Peyer's patch (tissue), 4 donors: ENCODE measurements at regions not wholly inside any gene's neighbourhood (a gene's known extent, or its start where the extent isn't known, plus 50 kb on each side); places are given as distances from the start of the nearest gene placed in this dataset.
"Not testable (repeated sequence)": the region's sequence is repeated elsewhere in the genome, so short reads cannot be mapped to it uniquely, and the experiment has no call there.

ENCODE experiments used
- DNase-seq, 3 donors: peaks; one replicate each; pipeline ENCODE4 v3.0.0-alpha.2; 2017 to 2019
- H3K27ac ChIP-seq, 4 donors: fragments of 200-600 bp; sonication (generic); one replicate each; pipeline ENCODE4 v1.5.1; 2016 to 2019
- H3K27me3 ChIP-seq, 2 donors: fragments of 200-600 bp; sonication (generic); one replicate each; pipeline ENCODE4 v1.5.1; 2019
- H3K36me3 ChIP-seq, 3 donors: fragments of 200-600 bp; sonication (generic); one replicate each; pipeline ENCODE4 v1.5.1; 2016 to 2019
- H3K4me1 ChIP-seq, 4 donors: fragments of 200-600 bp; sonication (generic); one replicate each; pipeline ENCODE4 v1.5.1; 2016 to 2019
- H3K4me3 ChIP-seq, 4 donors: fragments of 200-600 bp; sonication (generic); 1 replicate in 3 of 4; 2 replicates in 1 of 4; pipeline ENCODE4 v1.5.1; 2016 to 2019; ENCODE audit warnings: mild to moderate bottlenecking in 1 of 4
- H3K9me3 ChIP-seq, 4 donors: fragments of 200-600 bp; sonication (generic); one replicate each; pipeline ENCODE4 v1.5.1; 2016 to 2019; ENCODE audit warnings: mild to moderate bottlenecking in 1 of 4
- CTCF ChIP-seq, 6 experiments: fragments of 450-650 bp in 4 of 6; fragments of 200-600 bp in 2 of 6; sonication (generic) in 1 of 6; IDR thresholded peaks; one replicate each; pipeline ENCODE4 v1.5.1; 2017 to 2019; ENCODE audit warnings: antibody characterized with exemption in 6 of 6, mild to moderate bottlenecking in 3 of 6, moderate library complexity in 1 of 6
- POLR2A ChIP-seq, 2 donors: fragments of 450-650 bp; IDR thresholded peaks; one replicate each; pipeline ENCODE4 v1.5.1; 2017; ENCODE audit warnings: antibody characterized with exemption in 2 of 2, mild to moderate bottlenecking in 2 of 2, moderate library complexity in 2 of 2

GRCh38 chr21:20187028-20187427 lies 811.2 kb upstream of the NCAM2 start:
- no peaks in the 10 kb centered on the region for H3K27me3 ChIP-seq
- H3K9me3 ChIP-seq: peaks cover 0 to 4% (median 0%) of the 10 kb centered on the region in 4 donors
- no peak overlapping the region for H3K27ac ChIP-seq
- no peaks in the 10 kb centered on the region for H3K4me1 ChIP-seq
- TF ChIP-seq POLR2A (IDR thresholded peaks at IDR 0.05) (no peak), CTCF (IDR thresholded peaks at IDR 0.05) (no peak)
- H3K36me3 ChIP-seq: no peaks in the 10 kb centered on the region
- H3K4me3 ChIP-seq: no peak overlapping the region
- no peak for DNase-seq

- H3K9me3 ChIP-seq, H3K27me3 ChIP-seq, DNase-seq, H3K4me1 ChIP-seq, H3K4me3 ChIP-seq, H3K36me3 ChIP-seq, H3K27ac ChIP-seq: not testable (repeated sequence)
Observed at GRCh38 chr21:20201323-20201722, 796.9 kb upstream of the NCAM2 start.

- Histone ChIP-seq H3K27ac (no peak overlapping the region), H3K36me3 (no peaks in the 10 kb centered on the region)
- TF ChIP-seq CTCF (IDR thresholded peaks at IDR 0.05) (no peak), POLR2A (IDR thresholded peaks at IDR 0.05) (no peak)
Observed at GRCh38 chr21:20207335-20207734, 790.9 kb upstream of the NCAM2 start.

GRCh38 chr21:20215959-20216358 lies 782.2 kb upstream of the NCAM2 start:
- no peak for DNase-seq
- H3K4me3 ChIP-seq: no peak overlapping the region

More at GRCh38 chr21:20207335-20207734, 790.9 kb upstream of the NCAM2 start:
- H3K4me3 ChIP-seq: no peak overlapping the region
- no peaks in the 10 kb centered on the region for H3K4me1 ChIP-seq
- DNase-seq: no peak
- no peaks in the 10 kb centered on the region for H3K9me3 ChIP-seq
- H3K27me3 ChIP-seq: no peaks in the 10 kb centered on the region

GRCh38 chr21:20220586-20220985 lies 777.6 kb upstream of the NCAM2 start:
- peaks cover 0 to 3% (median 0%) of the 10 kb centered on the region in 4 donors for H3K9me3 ChIP-seq
- no peak for DNase-seq
- no peaks in the 10 kb centered on the region for H3K27me3 ChIP-seq
- H3K4me3 ChIP-seq: no peak overlapping the region
- no peaks in the 10 kb centered on the region for H3K36me3 ChIP-seq
- TF ChIP-seq POLR2A (IDR thresholded peaks at IDR 0.05) (no peak), CTCF (IDR thresholded peaks at IDR 0.05) (no peak)
- H3K4me1 ChIP-seq: no peaks in the 10 kb centered on the region
- no peak overlapping the region for H3K27ac ChIP-seq

More at GRCh38 chr21:20215959-20216358, 782.2 kb upstream of the NCAM2 start:
- Histone ChIP-seq H3K9me3 (peaks cover 0 to 3% (median 0%) of the 10 kb centered on the region in 4 donors), H3K27ac (no peak overlapping the region), H3K27me3 (no peaks in the 10 kb centered on the region), H3K4me1 (no peaks in the 10 kb centered on the region), H3K36me3 (no peaks in the 10 kb centered on the region)
- TF ChIP-seq CTCF (IDR thresholded peaks at IDR 0.05): no peak
- no peak for TF ChIP-seq POLR2A (IDR thresholded peaks at IDR 0.05)

- H3K36me3 ChIP-seq, H3K27me3 ChIP-seq, H3K4me1 ChIP-seq, H3K4me3 ChIP-seq, H3K27ac ChIP-seq, H3K9me3 ChIP-seq, DNase-seq: not testable (repeated sequence)
Observed at GRCh38 chr21:20221981-20222380, 776.2 kb upstream of the NCAM2 start.

- not testable (repeated sequence) for H3K27me3 ChIP-seq, H3K9me3 ChIP-seq
Observed at GRCh38 chr21:20236649-20237048, 761.6 kb upstream of the NCAM2 start.

More at GRCh38 chr21:20236649-20237048, 761.6 kb upstream of the NCAM2 start:
- H3K4me1 ChIP-seq, H3K36me3 ChIP-seq, H3K27ac ChIP-seq, DNase-seq, H3K4me3 ChIP-seq: not testable (repeated sequence)
